ENCODE measurements at regions not wholly inside any gene's neighbourhood (a gene's known extent, or its start where the extent isn't known, plus 50 kb on each side); places are given as distances from the start of the nearest gene placed in this dataset.

DNA sequence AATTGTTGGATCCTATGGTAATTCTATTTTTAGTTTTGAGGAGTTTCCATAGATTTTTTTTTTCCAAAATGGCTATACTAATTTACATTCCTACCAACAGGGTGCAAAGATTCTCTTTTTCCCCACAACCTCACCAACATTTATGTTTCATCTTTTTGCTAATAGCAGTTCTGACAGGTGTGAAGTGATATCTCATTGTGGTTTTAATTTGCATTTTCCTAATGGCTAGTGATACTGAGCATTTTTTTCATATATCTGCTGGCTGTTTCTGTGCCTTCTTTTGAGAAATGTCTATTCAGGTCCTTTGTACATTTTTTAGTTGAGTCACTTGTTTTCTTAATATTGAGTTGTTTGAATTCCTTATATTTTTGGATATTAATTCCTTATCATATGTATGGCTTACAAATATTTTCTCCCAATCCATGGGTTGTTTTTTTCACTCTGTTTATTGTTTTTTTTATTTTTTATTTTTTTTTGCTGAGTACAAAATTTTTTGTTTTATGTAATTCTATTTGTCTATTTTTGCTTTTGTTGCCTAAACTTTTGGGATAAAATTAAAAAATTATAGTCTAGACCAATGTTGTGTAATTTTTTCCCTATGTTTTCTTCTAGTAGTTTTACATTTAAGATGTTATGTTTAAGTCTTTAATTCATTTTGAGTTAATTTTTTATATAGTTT lies 205.9 kb upstream of the ADCY1 start:
- H3K27ac ChIP-seq, result no peak overlapping the region
- intact Hi-C loops (cut with DNase I), result no loop called here
- no peaks in the 10 kb centered on the region for H3K4me1 ChIP-seq
- no peak overlapping the region for H3K4me3 ChIP-seq
- H3K36me3 ChIP-seq, result no peaks in the 10 kb centered on the region
- H3K9me3 ChIP-seq, result no peaks in the 10 kb centered on the region
- H3K27me3 ChIP-seq, result no peaks in the 10 kb centered on the region
- DNase-seq, result no peak
- no peak for ATAC-seq
- TF ChIP-seq, protein P1, sequence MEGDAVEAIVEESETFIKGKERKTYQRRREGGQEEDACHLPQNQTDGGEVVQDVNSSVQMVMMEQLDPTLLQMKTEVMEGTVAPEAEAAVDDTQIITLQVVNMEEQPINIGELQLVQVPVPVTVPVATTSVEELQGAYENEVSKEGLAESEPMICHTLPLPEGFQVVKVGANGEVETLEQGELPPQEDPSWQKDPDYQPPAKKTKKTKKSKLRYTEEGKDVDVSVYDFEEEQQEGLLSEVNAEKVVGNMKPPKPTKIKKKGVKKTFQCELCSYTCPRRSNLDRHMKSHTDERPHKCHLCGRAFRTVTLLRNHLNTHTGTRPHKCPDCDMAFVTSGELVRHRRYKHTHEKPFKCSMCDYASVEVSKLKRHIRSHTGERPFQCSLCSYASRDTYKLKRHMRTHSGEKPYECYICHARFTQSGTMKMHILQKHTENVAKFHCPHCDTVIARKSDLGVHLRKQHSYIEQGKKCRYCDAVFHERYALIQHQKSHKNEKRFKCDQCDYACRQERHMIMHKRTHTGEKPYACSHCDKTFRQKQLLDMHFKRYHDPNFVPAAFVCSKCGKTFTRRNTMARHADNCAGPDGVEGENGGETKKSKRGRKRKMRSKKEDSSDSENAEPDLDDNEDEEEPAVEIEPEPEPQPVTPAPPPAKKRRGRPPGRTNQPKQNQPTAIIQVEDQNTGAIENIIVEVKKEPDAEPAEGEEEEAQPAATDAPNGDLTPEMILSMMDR (IDR thresholded peaks at IDR 0.05), result no peak
- no peak for FAIRE-seq

DNA sequence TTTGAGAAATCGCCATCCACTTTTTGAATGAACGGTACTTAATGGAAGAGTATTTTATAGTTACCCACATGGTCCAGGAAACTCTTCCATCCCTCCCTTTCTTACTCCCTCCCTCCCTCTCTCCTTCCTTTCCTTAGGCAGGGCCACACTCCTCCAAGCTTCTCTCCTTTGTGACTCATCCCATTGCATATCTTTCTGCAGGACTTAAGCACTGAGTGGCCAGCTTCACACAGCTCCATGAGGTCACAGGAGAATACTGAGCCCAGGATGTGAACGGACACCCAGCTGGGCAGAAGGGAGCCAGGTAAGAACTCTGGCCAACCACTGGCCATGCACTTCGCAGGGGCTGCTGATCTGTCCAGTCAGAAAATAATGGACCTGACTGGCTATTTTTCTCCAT lies 189.7 kb upstream of the ADCY1 start:
- H3K36me3 ChIP-seq, result no peaks in the 10 kb centered on the region
- H3K27ac ChIP-seq, result no peak overlapping the region
- FAIRE-seq (no peak), ATAC-seq (no peak), DNase-seq (no peak)
- TF ChIP-seq, protein P1 (IDR thresholded peaks at IDR 0.05), result no peak
- no peaks in the 10 kb centered on the region for H3K27me3 ChIP-seq
- intact Hi-C loops (cut with DNase I), result no loop called here
- no peak overlapping the region for H3K4me3 ChIP-seq
- no peaks in the 10 kb centered on the region for H3K9me3 ChIP-seq
- WGBS, 2 donors, result 68 to 76% methylated on average over 4 of the region's 4 CpGs
- no peaks in the 10 kb centered on the region for H3K4me1 ChIP-seq

DNA sequence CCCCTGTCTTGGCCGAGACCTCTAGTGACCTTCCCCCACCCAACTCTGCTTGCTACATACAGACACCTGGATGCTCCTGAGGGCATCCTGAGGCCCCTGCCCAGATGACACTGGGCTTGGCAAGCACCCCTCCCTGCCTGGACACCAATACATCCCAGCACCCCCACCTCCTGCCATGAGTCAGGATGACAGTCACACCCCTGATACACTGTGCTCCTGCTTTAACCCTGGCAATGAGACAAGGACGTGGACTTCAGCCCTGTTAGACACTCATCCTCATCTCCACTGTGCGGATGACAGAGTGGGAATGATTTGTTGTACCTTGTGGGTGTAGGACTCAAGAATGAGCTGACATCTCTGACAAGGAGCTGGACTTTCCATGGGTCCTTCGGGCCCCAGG lies 186.3 kb upstream of the ADCY1 start:
- FAIRE-seq, result no peak

DNA sequence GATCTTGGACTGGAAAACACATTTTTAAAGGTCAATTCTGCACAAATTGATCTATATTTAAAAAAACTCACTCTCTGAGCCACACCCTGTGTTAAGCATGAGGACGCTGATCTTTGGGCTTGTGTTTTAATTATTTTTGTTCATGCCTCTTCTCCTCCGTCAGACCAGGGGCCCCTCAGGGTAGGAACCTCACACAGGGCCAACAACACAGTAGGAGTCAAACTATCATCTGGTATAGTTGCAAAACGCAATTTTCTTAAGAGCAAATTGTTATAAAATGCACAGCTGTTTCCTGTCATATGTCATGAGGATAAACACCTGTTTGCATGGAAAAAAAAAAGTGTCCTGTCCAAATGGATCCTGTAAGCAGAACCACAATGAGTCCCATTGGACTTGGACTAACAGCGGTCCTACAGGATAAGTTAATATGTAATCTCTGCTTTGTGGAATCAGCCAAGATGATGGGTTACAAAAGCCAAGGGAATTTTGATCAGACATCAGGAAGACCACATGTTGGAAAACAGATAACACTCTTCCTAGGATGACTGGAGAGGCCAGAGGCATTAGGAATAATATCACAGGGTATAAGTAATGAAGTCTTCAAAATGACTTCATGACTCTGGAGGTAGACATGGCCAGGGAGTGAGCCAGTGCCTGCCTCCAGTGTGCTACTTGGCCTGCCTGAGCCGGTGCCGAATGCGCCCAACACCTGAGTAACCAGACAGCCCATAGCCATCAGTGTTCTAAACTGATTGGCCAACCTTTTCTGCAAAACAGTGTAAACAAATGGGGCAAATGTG lies 184.9 kb upstream of the ADCY1 start:
- Histone ChIP-seq H3K4me3 (no peak overlapping the region), H3K36me3 (no peaks in the 10 kb centered on the region), H3K27ac (no peak overlapping the region), H3K4me1 (no peaks in the 10 kb centered on the region), H3K9me3 (no peaks in the 10 kb centered on the region), H3K27me3 (no peaks in the 10 kb centered on the region)
- ATAC-seq (no peak), FAIRE-seq (no peak), DNase-seq (no peak)
- WGBS, 2 donors, result 72 to 76% methylated on average over 7 of the region's 7 CpGs
- TF ChIP-seq, protein P1 (IDR thresholded peaks at IDR 0.05), result no peak
- intact Hi-C loops (cut with DNase I), result no loop called here

More for the DNA sequence above, 186.3 kb upstream of the ADCY1 start:
- no peak overlapping the region for H3K4me3 ChIP-seq
- H3K36me3 ChIP-seq, result no peaks in the 10 kb centered on the region
- H3K27me3 ChIP-seq, result no peaks in the 10 kb centered on the region
- H3K27ac ChIP-seq, result no peak overlapping the region
- TF ChIP-seq, protein P1 (IDR thresholded peaks at IDR 0.05), result no peak
- no peaks in the 10 kb centered on the region for H3K4me1 ChIP-seq
- DNase-seq, result no peak
- ATAC-seq, result no peak
- WGBS, 2 donors, result 52 to 58% methylated on average over 4 of the region's 4 CpGs
- intact Hi-C loops (cut with DNase I), result no loop called here
- no peaks in the 10 kb centered on the region for H3K9me3 ChIP-seq

DNA sequence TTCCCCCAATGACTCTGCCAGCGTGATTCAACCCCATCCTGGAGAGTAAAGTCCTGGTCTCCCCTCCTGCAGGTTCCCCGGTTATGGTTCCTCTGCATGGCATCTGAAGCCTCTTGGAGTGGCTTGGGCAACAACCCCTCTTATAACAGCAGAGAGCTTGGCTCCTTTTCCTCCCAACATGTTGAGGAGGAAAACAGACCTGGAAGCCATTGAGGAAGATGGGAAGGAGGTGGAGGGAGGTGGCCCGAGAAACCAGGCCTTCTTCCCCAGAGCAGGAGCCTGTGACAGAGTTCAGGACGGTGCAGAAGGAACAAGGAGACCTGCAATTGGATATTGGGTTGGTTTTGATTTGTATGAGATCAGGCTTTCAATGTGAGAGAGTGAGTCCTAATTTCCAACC lies 184.0 kb upstream of the ADCY1 start:
- H3K4me1 ChIP-seq, result no peaks in the 10 kb centered on the region
- 56 to 61% methylated on average over 4 of the region's 4 CpGs for WGBS, 2 donors
- ATAC-seq, result no peak
- H3K27ac ChIP-seq, result no peak overlapping the region
- no peak for FAIRE-seq
- H3K9me3 ChIP-seq, result no peaks in the 10 kb centered on the region
- no peaks in the 10 kb centered on the region for H3K27me3 ChIP-seq
- no peaks in the 10 kb centered on the region for H3K36me3 ChIP-seq
- TF ChIP-seq, protein P1 (IDR thresholded peaks at IDR 0.05), result no peak
- intact Hi-C loops (cut with DNase I), result no loop called here
- no peak overlapping the region for H3K4me3 ChIP-seq
- DNase-seq, result no peak
